ENCODE measurements at regions not wholly inside any gene's neighbourhood (a gene's known extent, or its start where the extent isn't known, plus 50 kb on each side); places are given as distances from the start of the nearest gene placed in this dataset.

GRCh38 chr10:28984431-28984830 is 304.4 kb upstream of the LYZL1 start:
- TF ChIP-seq CTCF (IDR thresholded peaks at IDR 0.05) (no peak), REST (IDR thresholded peaks at IDR 0.05; ENCODE audit: insufficient read depth in 1 of 2, low read depth in 2 of 2, low read length in 1 of 2) (no peak)

Measured in Panc1 (cell line).